Cardiac fibroblast (primary cell): ENCODE measurements at regions not wholly inside any gene's neighbourhood (a gene's known extent, or its start where the extent isn't known, plus 50 kb on each side); places are given as distances from the start of the nearest gene placed in this dataset.
"Not testable (repeated sequence)": the region's sequence is repeated elsewhere in the genome, so short reads cannot be mapped to it uniquely, and the experiment has no call there.

ENCODE experiments used
- DNase-seq, 2 donors: peaks; one replicate each; pipeline versions ENCODE4 v3.0.0 to v3.0.0-alpha.2; 2010; ENCODE audit warnings: low read depth in 2 of 2
- H3K4me3 ChIP-seq, 2 donors: replicated peaks in 1 of 2; 1 replicate in 1 of 2; 2 replicates in 1 of 2; pipeline ENCODE4 v1.5.1; 2011; ENCODE audit warnings: low read depth in 2 of 2, low read length in 2 of 2, mild to moderate bottlenecking in 2 of 2, moderate library complexity in 1 of 2
- TF ChIP-seq, protein P1 (sequence below): IDR thresholded peaks from one replicate; pipeline ENCODE4 v1.5.1; 2011; ENCODE audit warnings: low read depth, mild to moderate bottlenecking, low read length, inconsistent platforms

DNA sequence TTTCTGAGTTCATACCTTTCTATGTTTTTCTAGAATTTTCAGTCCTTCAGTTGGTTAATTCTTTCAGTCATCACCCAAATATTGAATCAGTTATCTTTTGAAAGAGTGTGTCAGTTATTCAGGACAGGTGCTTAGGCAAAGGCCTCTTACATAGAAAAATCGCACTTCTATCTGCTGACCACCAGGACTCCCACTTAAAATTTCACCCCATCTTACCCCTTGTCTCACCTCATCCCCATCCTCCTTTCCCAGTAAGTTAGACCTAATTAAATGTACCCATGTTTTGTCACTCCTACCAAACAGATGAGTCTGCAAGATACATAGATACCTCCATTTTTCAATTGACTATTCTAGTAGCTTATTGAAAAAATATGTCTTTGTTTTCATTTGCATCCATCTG, 159.9 kb upstream of the PIK3R1 start:
- no peak for DNase-seq
- TF ChIP-seq, protein P1, sequence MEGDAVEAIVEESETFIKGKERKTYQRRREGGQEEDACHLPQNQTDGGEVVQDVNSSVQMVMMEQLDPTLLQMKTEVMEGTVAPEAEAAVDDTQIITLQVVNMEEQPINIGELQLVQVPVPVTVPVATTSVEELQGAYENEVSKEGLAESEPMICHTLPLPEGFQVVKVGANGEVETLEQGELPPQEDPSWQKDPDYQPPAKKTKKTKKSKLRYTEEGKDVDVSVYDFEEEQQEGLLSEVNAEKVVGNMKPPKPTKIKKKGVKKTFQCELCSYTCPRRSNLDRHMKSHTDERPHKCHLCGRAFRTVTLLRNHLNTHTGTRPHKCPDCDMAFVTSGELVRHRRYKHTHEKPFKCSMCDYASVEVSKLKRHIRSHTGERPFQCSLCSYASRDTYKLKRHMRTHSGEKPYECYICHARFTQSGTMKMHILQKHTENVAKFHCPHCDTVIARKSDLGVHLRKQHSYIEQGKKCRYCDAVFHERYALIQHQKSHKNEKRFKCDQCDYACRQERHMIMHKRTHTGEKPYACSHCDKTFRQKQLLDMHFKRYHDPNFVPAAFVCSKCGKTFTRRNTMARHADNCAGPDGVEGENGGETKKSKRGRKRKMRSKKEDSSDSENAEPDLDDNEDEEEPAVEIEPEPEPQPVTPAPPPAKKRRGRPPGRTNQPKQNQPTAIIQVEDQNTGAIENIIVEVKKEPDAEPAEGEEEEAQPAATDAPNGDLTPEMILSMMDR, result no peak
- no peak overlapping the region for H3K4me3 ChIP-seq

GRCh38 chr5:68054638-68055037, 160.9 kb upstream of the PIK3R1 start:
- TF ChIP-seq, protein P1, result no peak
- DNase-seq, result peak in 1 of 2 donors; percentile 33
- no peak overlapping the region for H3K4me3 ChIP-seq

GRCh38 chr5:68053202-68053601, 162.4 kb upstream of the PIK3R1 start:
- peak in 1 of 2 donors; percentile 69 for DNase-seq
- no peak overlapping the region for H3K4me3 ChIP-seq
- TF ChIP-seq, protein P1, result no peak

GRCh38 chr5:68049053-68049713, 166.4 kb upstream of the PIK3R1 start:
- no peak overlapping the region for H3K4me3 ChIP-seq
- DNase-seq, result no peak
- TF ChIP-seq, protein P1, result no peak

- DNase-seq, result no peak
- no peak overlapping the region for H3K4me3 ChIP-seq
- TF ChIP-seq, protein P1, result no peak
These were observed 167.0 kb upstream of the PIK3R1 start for GRCh38 chr5:68048516-68048915.

- not testable (repeated sequence) for DNase-seq, H3K4me3 ChIP-seq
These were observed 167.5 kb upstream of the PIK3R1 start for GRCh38 chr5:68048054-68048453.

- H3K4me3 ChIP-seq, result no peak overlapping the region
- DNase-seq, result peak; percentile 47 to 88
- TF ChIP-seq, protein P1, result no peak
These were observed 168.5 kb upstream of the PIK3R1 start for GRCh38 chr5:68047035-68047434.
